Progenitor cell of endocrine pancreas (in vitro differentiated cells): ENCODE measurements at regions not wholly inside any gene's neighbourhood (a gene's known extent, or its start where the extent isn't known, plus 50 kb on each side); places are given as distances from the start of the nearest gene placed in this dataset.
"Not testable (repeated sequence)": the region's sequence is repeated elsewhere in the genome, so short reads cannot be mapped to it uniquely, and the experiment has no call there.

ENCODE experiments used
- DNase-seq: peaks from one replicate; pipeline ENCODE4 v3.0.0; 2021; ENCODE audit warnings: low spot score; ENCODE audit not compliant: unreplicated experiment
- H3K27ac Mint-ChIP-seq: 2 replicates; pipeline ENCODE4 v1.8.0; 2021; ENCODE audit warnings: mild to moderate bottlenecking, moderate library complexity, mixed read lengths
- H3K27me3 Mint-ChIP-seq: 2 replicates; pipeline ENCODE4 v1.8.0; 2021; ENCODE audit warnings: mixed read lengths
- H3K36me3 Mint-ChIP-seq: 2 replicates; pipeline ENCODE4 v1.8.0; 2022; ENCODE audit warnings: mixed read lengths; ENCODE audit not compliant: insufficient read depth
- H3K4me1 Mint-ChIP-seq: 2 replicates; pipeline ENCODE4 v1.8.0; 2021; ENCODE audit warnings: low read depth, mixed read lengths
- H3K4me3 Mint-ChIP-seq: 2 replicates; pipeline ENCODE4 v1.8.0; 2021; ENCODE audit warnings: low read depth, mild to moderate bottlenecking, moderate library complexity, mixed read lengths
- H3K9me3 Mint-ChIP-seq: 2 replicates; pipeline ENCODE4 v1.8.0; 2021; ENCODE audit warnings: low read depth, mixed read lengths
- CTCF ChIP-seq: fragments of 200-600 bp; sonication (generic); IDR thresholded peaks from one replicate; pipeline ENCODE4 v1.5.0; 2021; ENCODE audit warnings: antibody characterized with exemption, mild to moderate bottlenecking; ENCODE audit not compliant: unreplicated experiment

DNA sequence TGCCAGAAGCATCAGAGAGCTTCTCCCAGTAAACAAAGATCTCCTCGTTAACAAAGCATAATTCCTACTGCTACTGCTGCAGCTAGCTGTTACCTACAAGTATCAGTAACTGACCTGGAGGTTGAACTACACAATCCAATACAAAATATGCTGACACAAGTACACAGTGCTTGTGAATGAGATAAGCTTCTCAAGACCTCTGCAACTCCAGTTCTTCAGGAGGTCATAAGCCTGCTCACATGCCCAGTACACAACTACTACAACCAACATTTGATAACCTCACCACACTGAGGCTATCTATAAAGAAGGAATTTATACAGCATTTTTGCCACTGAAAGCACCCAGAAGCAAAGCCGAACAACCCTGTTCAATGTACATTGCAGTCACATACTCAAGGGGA is 66.7 kb upstream of the SMARCAD1 start:
- no peaks in the 10 kb centered on the region for H3K27me3 Mint-ChIP-seq
- H3K9me3 Mint-ChIP-seq, result peaks cover 31% of the 10 kb centered on the region
- no peak overlapping the region for H3K4me3 Mint-ChIP-seq
- no peak for TF ChIP-seq CTCF
- H3K4me1 Mint-ChIP-seq, result peaks cover 9% of the 10 kb centered on the region
- H3K27ac Mint-ChIP-seq, result no peak overlapping the region
- peaks cover 2% of the 10 kb centered on the region for H3K36me3 Mint-ChIP-seq
- no peak for DNase-seq

DNA sequence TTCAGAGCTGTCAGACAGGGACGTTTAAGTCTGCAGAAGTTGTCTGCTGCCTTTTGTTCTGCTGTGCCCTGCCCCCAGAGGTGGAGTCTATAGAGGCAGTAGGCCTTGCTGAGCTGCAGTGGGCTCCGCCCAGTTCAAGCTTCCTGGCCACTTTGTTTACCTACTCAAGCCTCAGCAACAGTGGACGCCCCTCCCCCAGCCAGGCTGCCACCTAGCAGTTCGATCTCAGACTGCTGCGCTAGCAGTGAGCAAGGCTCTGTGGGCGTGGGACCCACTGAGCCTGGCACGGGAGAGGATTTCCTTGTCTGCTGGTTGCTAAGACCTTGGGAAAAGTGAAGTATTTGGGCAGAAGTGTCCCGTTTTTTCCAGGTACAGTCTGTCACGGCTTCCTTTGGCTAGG is 59.6 kb upstream of the SMARCAD1 start:
- H3K36me3 Mint-ChIP-seq, H3K27me3 Mint-ChIP-seq, H3K4me1 Mint-ChIP-seq: not testable (repeated sequence)
- peak; percentile 51 for DNase-seq
- peak overlapping the region; percentile 25 for H3K4me3 Mint-ChIP-seq
- peaks cover 36% of the 10 kb centered on the region for H3K9me3 Mint-ChIP-seq
- peak overlapping the region; percentile 53 for H3K27ac Mint-ChIP-seq

DNA sequence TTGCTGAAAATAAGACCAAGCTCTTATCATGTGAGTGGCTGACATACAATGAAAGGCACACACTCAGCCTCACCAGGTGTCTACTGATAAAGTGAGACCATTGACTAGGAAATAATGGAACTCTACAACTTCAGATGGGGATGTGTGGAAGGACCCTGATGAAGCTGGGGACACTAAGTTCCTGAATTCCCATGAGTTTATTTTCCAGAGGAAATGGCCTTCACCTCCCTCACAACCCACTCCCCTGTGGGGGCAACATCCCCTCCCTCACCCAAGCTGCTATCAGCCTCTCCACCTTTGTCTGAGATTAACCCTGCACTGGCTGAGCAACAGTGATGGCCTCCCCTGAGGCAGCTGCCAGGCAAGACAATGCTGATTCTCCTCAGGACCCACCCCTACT is 55.2 kb upstream of the SMARCAD1 start:
- no peak for TF ChIP-seq CTCF
- no peak overlapping the region for H3K4me3 Mint-ChIP-seq
- no peak overlapping the region for H3K27ac Mint-ChIP-seq
- no peak for DNase-seq
- H3K4me1 Mint-ChIP-seq, result peaks cover 6% of the 10 kb centered on the region
- H3K9me3 Mint-ChIP-seq, result peaks cover 10% of the 10 kb centered on the region
- H3K36me3 Mint-ChIP-seq, result no peaks in the 10 kb centered on the region
- H3K27me3 Mint-ChIP-seq, result no peaks in the 10 kb centered on the region

GRCh38 chr4:94155404-94155803 is 52.3 kb upstream of the SMARCAD1 start:
- not testable (repeated sequence) for DNase-seq, H3K36me3 Mint-ChIP-seq, H3K4me1 Mint-ChIP-seq, H3K27me3 Mint-ChIP-seq, H3K4me3 Mint-ChIP-seq, H3K27ac Mint-ChIP-seq, H3K9me3 Mint-ChIP-seq

GRCh38 chr4:94156826-94157225 is 50.8 kb upstream of the SMARCAD1 start:
- Mint-ChIP-seq H3K4me1 (no peaks in the 10 kb centered on the region), H3K36me3 (no peaks in the 10 kb centered on the region), H3K27ac (no peak overlapping the region), H3K4me3 (no peak overlapping the region), H3K27me3 (no peaks in the 10 kb centered on the region), H3K9me3 (peaks cover under 1% of the 10 kb centered on the region)
- no peak for DNase-seq
- no peak for TF ChIP-seq CTCF
